AML-193 (cell line): ENCODE measurements at regions not wholly inside any gene's neighbourhood (a gene's known extent, or its start where the extent isn't known, plus 50 kb on each side); places are given as distances from the start of the nearest gene placed in this dataset.

Experiments
- DNase-seq, 2 experiments: peaks; one replicate each; lab custom pipeline; 2025; lab: John Stamatoyannopoulos, UW

GRCh38 chr6:14065350-14065749 lies 52.2 kb upstream of the CD83 start:
- DNase-seq: no peak

GRCh38 chr6:14066782-14067406 lies 50.7 kb upstream of the CD83 start:
- peak; percentile 73 to 80 for DNase-seq

GRCh38 chr6:14067656-14068055 lies 49.9 kb upstream of the CD83 start:
- no peak for DNase-seq
